Uterus (tissue), 3 donors: ENCODE measurements at regions not wholly inside any gene's neighbourhood (a gene's known extent, or its start where the extent isn't known, plus 50 kb on each side); places are given as distances from the start of the nearest gene placed in this dataset.
"Not testable (repeated sequence)": the region's sequence is repeated elsewhere in the genome, so short reads cannot be mapped to it uniquely, and the experiment has no call there.

Source experiments
- DNase-seq, 2 donors: peaks; one replicate each; pipeline ENCODE4 v3.0.0-alpha.2; 2019 to 2020
- H3K27ac ChIP-seq, 2 donors: fragments of 200-600 bp; sonication (generic); 1 replicate in 1 of 2; 2 replicates in 1 of 2; pipeline ENCODE4 v1.5.1; 2016 to 2018
- H3K27me3 ChIP-seq, 2 donors: fragments of 200-600 bp; sonication (generic); one replicate each; pipeline ENCODE4 v1.5.1; 2018 to 2019; ENCODE audit warnings: control low read depth in 1 of 2
- H3K36me3 ChIP-seq, 2 donors: fragments of 200-600 bp; sonication (generic); one replicate each; pipeline ENCODE4 v1.5.1; 2019; ENCODE audit warnings: control low read depth in 1 of 2
- H3K4me1 ChIP-seq, 2 donors: fragments of 200-600 bp; sonication (generic); one replicate each; pipeline ENCODE4 v1.5.1; 2018 to 2019; ENCODE audit warnings: control low read depth in 1 of 2
- H3K4me3 ChIP-seq, 2 donors: fragments of 200-600 bp; sonication (generic); 1 replicate in 1 of 2; 2 replicates in 1 of 2; pipeline ENCODE4 v1.5.1; 2018 to 2019; ENCODE audit warnings: mild to moderate bottlenecking in 1 of 2
- H3K9me3 ChIP-seq, 2 donors: fragments of 200-600 bp; sonication (generic); one replicate each; pipeline ENCODE4 v1.5.1; 2019; ENCODE audit warnings: control low read depth in 1 of 2
- CTCF ChIP-seq, 4 experiments: fragments of 200-600 bp in 2 of 4; fragments of 450-650 bp in 2 of 4; sonication (generic) in 2 of 4; IDR thresholded peaks; one replicate each; pipeline ENCODE4 v1.5.1; 2016 to 2019; ENCODE audit warnings: antibody characterized with exemption in 4 of 4, mild to moderate bottlenecking in 2 of 4, moderate library complexity in 1 of 4
- POLR2A ChIP-seq, 2 donors: fragments of 450-650 bp; IDR thresholded peaks; one replicate each; pipeline ENCODE4 v1.6.1; 2016; ENCODE audit warnings: antibody characterized with exemption in 2 of 2, mild to moderate bottlenecking in 1 of 2, moderate library complexity in 1 of 2
- intact Hi-C: fragments of 100-400 bp; cut with DNase I; formaldehyde crosslinking; loops from one replicate; pipeline ENCODE4 v1.15.1; 2023; ENCODE audit warnings: low total_unique reads
- donor health status: DM: yes; HTN: yes; CAD: no.

GRCh38 chr12:20077618-20078017 is 290.7 kb upstream of the PDE3A start:
- intact Hi-C loops, result no loop called here
- Histone ChIP-seq H3K4me3 (no peak overlapping the region), H3K27me3 (no peaks in the 10 kb centered on the region), H3K36me3 (no peaks in the 10 kb centered on the region), H3K9me3 (no peaks in the 10 kb centered on the region), H3K4me1 (no peaks in the 10 kb centered on the region), H3K27ac (no peak overlapping the region)
- DNase-seq, result no peak
- no peak for TF ChIP-seq POLR2A (IDR thresholded peaks at IDR 0.05)
- TF ChIP-seq CTCF (IDR thresholded peaks at IDR 0.05), result no peak

GRCh38 chr12:20089077-20089476 is 279.3 kb upstream of the PDE3A start:
- TF ChIP-seq POLR2A (IDR thresholded peaks at IDR 0.05) (no peak), CTCF (IDR thresholded peaks at IDR 0.05) (no peak)
- no peaks in the 10 kb centered on the region for H3K36me3 ChIP-seq
- no peaks in the 10 kb centered on the region for H3K4me1 ChIP-seq
- H3K27me3 ChIP-seq, result no peaks in the 10 kb centered on the region
- no peaks in the 10 kb centered on the region for H3K9me3 ChIP-seq
- no peak overlapping the region for H3K4me3 ChIP-seq
- no peak overlapping the region for H3K27ac ChIP-seq
- intact Hi-C loops, result no loop called here
- no peak for DNase-seq

GRCh38 chr12:20093190-20093810 is 275.0 kb upstream of the PDE3A start:
- H3K4me1 ChIP-seq, DNase-seq, H3K27me3 ChIP-seq, H3K36me3 ChIP-seq, H3K4me3 ChIP-seq, intact Hi-C loops, H3K27ac ChIP-seq, H3K9me3 ChIP-seq: not testable (repeated sequence)

GRCh38 chr12:20096430-20096829 is 271.9 kb upstream of the PDE3A start:
- intact Hi-C loops, result no loop called here
- H3K27ac ChIP-seq, result peak overlapping the region in 1 of 2 donors; percentile 44

GRCh38 chr12:20097626-20098025 is 270.7 kb upstream of the PDE3A start:
- Histone ChIP-seq H3K36me3 (no peaks in the 10 kb centered on the region), H3K27me3 (no peaks in the 10 kb centered on the region), H3K4me3 (no peak overlapping the region), H3K9me3 (no peaks in the 10 kb centered on the region), H3K4me1 (no peaks in the 10 kb centered on the region), H3K27ac (peak overlapping the region; percentile 44)
- no peak for DNase-seq
- intact Hi-C loops, result no loop called here
- TF ChIP-seq CTCF (IDR thresholded peaks at IDR 0.05) (no peak), POLR2A (IDR thresholded peaks at IDR 0.05) (no peak)

More at GRCh38 chr12:20096430-20096829, 271.9 kb upstream of the PDE3A start:
- no peaks in the 10 kb centered on the region for H3K27me3 ChIP-seq
- no peak overlapping the region for H3K4me3 ChIP-seq
- no peak for DNase-seq
- H3K36me3 ChIP-seq, result no peaks in the 10 kb centered on the region
- no peaks in the 10 kb centered on the region for H3K9me3 ChIP-seq
- TF ChIP-seq POLR2A (IDR thresholded peaks at IDR 0.05) (no peak), CTCF (IDR thresholded peaks at IDR 0.05) (no peak)
- H3K4me1 ChIP-seq, result no peaks in the 10 kb centered on the region
